GM18907 (cell line): ENCODE measurements at regions not wholly inside any gene's neighbourhood (a gene's known extent, or its start where the extent isn't known, plus 50 kb on each side); places are given as distances from the start of the nearest gene placed in this dataset.

Experiments
- ATAC-seq: cut with Tn5 transposase; IDR thresholded peaks from one replicate; pipeline ENCODE4 v1.9.1; 2021; ENCODE audit warnings: mild to moderate bottlenecking, moderate library complexity; ENCODE audit not compliant: unreplicated experiment

DNA sequence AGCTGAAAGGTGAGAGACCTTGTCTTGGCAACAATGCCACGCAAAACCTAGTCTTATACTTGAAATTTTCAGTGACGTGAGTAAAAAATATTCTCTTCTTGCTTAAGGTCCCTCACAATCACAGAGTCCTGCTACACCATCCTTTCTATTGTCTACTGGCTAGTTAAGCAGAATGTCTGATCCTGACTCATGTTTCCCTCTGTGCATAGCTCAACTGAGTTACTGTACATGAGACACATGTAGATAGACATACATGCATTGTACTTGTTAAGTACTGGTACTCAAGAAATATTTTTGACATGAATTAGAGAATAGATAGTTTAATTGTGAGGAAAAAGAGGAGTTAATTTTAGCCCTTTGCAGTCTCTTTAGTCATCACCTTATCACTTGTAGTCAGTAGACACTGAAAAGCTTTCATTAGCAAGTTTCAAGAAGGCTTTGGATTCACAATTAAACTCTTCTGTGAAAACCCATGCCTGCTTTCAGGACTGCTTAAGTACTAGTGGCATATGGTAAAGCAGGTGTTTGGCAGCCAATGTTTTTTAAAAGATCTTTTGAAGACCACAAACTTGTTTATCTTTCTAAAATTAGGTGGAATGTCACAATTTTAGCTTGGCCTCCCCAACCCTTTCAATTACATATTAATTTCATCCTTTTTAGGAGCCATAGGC, 158.7 kb upstream of the CCDC150 start:
- no peak for ATAC-seq

DNA sequence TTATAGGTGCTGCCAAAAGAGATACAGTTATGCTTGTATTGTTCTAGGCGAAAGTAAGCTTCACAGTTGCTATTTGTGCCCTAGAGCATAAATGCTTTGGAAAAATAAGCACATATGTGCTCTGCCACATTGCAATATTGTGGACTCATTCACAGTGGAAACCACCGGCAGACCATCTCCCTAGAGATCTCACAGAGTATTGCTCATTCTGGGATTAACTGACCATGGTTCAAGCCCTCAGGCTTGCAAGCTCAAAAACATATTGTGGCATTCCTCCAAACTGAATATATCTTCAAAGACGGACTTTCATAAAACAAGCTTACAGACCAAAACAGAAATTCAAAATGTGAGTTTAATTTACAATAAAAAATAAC, 158.2 kb upstream of the CCDC150 start:
- no peak for ATAC-seq

DNA sequence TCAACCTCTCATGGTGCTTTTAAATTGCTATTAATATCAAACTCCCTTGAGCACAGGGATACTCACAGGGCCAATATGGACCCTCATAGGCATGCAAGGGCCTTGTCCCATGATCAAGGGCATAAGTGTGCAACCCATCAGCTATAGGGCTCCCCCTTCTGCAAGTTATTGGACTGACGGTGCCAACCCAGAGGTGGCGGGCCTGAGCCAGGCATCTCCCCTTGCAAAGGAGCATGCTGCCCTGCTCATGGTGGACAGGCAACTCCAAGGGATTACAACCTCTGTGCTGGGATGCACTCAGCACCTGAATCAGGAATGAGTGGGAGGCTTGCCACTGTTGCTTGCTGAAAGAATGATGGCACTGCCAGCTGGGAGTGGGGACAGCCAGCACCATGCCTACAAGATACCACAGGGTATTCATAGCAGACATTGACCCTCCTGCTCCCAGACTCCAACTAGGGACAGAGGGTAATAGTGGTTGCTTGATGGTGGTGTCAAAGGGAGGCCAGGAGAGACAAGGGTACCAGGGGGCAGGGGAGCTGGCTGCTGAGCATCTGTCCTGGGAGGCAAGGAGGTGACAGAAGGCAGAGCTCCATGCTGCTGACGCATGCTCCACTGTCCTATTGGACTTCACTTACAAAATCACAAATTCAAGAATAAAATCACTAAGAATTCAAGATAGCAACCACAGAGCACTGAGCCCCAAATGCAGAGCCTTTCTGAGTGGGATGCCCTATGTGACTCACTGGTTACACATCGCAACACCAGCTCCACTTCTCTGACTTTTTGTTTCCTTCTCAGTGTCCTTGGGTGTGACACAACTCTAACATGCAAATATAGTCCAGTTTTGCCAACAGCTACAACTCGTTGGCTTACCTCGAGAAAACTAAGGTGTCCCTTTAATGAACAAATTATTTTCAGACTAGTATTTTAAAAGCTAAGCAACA, 157.1 kb upstream of the CCDC150 start:
- ATAC-seq, result no peak

DNA sequence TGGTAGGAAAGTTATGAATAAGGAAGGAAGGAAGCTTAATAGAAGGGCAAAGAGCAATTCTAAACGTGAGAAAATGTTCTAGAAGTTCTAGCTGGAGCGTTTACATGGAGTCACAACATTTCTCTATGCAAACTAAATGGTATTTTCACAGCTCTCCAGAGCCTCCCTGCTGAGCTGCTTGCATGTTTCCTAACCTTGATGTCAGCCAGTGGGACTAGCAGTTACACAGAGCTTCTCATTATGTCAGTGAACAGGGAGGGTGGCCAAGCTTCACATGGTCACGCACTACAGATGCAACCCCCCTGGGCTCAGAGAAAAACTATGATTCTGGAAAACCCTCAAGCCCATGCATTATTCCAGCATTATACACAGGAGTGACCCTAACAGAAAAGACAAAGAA, 153.4 kb upstream of the CCDC150 start:
- no peak for ATAC-seq

GRCh38 chr2:196487417-196487816, 152.1 kb upstream of the CCDC150 start:
- ATAC-seq, result no peak

GRCh38 chr2:196489371-196489770, 150.1 kb upstream of the CCDC150 start:
- no peak for ATAC-seq

DNA sequence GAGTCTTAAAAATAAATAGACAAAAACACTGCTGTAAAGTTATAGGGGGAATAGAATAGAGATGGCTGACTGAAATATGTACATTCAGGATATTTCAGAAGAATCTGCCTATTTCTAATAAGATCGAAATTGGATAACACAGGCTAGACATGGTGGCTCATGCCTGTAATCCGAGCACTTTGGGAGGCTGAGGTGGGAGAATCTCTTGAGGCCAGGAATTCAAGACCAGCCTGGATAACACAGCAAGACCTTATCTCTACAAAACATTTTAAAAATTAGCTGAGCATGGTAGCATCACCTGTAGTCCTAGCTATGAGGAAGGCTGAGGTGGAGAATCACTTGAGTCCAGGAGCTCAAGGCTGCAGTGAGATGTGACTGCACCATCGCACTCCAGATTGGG, 146.6 kb upstream of the CCDC150 start:
- ATAC-seq, result no peak

GRCh38 chr2:196498962-196499361, 140.6 kb upstream of the CCDC150 start:
- ATAC-seq, result no peak

DNA sequence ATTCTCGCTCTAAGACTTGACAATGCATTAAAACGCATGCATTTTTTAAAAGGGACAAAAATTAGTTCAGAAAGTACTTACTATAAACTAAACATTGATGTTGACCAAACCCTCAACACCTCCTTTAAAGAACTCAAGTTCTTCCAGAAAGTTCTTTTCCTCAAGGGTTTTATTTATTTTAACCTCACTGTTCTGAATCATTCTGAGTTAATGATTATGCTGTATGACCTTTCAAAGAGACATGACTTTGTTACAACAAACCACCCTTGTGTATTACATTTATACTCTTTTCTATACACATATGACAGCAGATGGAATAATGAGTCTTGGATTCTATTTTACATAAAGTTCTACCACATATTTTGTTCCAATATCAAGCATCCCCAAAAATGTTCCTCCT, 139.8 kb upstream of the CCDC150 start:
- no peak for ATAC-seq

DNA sequence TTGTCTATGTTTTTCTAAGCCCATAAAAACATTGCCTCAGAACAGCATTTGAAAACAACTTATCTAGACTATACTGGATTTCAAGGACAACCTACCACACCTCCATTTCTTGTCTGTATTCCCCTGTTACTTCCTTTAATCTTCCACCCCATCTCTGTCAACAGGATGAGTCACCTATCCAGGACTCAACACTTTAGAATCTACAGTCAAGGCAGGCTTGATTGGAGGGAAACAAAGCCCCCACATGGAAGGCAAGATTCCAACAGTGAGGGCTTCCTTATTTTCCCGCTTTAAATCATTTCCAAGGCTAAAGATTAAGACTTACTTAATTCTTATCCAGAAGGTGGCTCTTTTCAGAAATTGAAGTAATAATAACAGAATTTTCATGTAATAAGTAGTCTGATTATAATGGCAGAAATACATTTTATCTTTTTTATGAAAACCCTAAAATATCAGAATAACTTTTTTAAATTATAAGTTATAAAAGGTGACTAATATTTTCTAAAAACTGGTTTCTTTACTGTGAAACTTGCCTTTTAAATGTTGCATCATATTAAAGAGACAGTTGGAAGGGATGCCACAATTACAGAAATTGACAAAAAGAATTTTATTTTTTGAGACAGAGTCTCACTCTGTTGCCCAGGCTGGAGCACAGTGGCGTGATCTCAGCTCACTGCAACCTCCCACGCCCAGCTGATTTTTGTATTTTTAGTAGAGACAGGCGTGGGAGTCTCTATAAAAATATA, 138.7 kb upstream of the CCDC150 start:
- no peak for ATAC-seq

DNA sequence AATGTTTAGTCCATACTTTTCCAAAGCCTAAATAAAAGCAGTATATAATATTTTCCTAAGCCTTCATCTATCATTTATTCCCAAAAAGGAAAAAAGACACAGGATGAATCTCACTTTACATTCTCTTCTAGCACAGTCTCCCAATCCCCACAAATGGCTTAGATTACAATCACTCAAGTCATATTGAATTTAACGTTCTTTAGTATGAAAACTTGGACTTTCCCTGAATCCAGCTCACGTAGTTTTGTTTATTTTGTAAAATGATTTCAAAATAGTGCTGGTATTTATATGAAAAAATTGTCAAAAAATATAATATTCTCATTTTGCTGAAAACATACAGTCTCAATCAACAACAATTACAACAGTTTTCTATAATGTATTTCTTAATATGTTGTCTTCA, 137.7 kb upstream of the CCDC150 start:
- no peak for ATAC-seq

- ATAC-seq, result no peak
These were observed 137.1 kb upstream of the CCDC150 start for GRCh38 chr2:196502386-196502785.

DNA sequence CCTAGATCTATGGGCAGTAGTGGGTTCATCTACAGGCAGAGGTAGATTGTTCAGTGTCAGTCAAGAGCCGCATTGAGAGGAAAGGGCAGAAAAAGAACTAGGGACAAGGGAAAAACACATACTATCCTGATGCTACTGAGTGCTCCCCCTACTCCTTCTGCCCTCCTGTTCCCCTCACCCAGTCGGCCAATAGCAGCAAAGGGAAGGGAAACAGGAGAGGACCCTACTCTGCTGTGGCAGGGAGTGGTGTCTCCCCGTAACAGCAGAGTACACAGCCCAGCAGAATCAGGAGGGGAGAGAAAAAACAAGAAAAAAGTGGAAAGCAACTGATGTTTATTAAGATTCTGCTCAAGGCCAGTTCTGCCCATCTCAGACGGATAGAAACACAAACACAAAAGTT, 136.1 kb upstream of the CCDC150 start:
- ATAC-seq, result no peak

DNA sequence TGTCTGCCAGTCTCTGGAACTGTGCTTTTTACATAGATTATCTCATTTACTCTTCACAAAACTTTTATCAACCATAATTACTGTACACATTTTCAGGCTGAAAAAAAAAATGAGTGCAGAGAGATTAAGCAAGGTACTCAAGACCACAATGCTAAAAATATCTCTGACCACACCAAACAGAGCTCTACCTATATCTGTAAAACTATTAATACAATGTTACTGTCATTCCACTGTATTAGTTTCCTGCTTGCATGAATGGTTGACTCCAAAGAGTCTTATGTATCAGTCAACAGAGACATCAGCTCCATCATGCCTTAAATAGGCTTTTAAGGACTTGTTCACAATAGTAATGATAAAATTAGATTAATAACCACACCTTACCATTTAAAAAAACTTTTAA, 134.7 kb upstream of the CCDC150 start:
- no peak for ATAC-seq

- ATAC-seq, result no peak
These were observed 129.3 kb upstream of the CCDC150 start for GRCh38 chr2:196510246-196510645.

DNA sequence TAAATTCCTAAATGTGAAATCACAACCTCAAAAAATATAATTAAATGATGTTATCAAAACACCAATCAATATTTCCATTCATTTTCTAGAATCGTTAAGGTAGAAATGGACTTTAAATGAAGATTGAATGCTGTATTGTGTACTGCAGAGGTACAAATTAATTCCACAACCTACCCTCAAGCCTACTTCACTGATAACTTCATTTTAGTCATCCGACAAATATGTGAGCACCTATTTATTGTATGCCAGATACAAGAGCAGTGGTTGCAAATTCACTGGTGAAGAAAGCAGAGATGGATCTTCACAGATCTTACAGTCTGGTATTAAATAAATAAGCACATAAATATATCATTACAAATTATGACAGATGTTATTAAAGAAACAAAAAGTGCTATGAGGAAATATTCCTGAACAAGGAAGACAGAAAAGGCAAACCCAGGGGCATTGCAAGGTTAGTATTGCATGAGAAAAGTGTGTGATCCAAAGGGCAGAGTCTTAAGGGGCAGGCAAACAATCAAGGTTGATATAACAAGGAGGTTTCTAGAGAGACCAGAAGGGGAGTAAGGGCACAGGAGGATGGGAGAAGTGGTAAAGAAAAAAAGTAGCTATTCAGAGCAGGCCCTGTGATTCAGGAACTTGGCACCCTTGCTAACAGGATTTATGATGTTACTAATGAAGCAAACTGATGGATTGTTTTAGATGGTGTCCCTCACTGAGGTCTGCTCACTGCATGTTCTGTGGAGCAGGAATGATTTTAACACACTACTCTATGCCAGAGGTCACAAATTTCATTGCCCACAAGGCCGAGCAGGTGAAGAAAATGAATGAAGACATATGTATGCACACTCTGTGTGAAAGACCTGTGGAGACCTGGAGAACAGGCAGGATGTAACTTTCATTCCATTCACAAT, 128.0 kb upstream of the CCDC150 start:
- ATAC-seq, result no peak

DNA sequence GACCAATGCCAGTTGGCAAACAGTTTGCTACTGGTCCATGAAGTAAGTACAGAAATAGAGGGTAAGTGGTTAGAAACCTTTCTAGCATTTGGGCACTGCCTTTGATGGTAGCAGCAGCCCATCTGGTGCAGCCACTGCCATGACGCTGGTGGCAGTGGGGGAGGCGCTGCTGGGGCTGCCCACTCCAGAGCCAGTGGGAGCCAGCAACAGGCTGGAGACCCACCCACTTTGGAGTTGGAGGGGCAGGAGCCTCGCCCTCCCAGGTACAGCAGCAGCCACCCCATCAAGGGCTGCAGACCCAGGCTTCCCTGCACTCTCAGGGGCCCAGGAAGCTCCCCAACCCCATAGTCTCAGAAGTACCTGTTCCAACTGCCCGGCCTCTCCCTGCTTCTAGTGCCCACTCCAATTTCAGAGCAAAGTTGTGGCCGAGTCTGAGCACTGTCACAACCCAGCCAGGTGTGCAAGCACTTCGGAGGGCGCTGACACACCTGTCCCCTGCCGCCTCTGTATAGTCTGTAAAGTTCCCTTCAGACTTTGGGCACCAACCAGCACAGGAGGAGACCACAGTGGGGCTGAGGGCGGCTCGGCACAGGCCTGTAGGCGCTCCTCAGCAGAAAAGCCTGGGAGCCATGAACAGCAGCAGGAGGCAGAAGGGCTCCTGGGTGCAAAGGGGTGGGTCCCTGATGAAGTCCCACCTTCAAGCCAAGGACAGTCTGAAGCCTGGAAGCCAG, 125.6 kb upstream of the CCDC150 start:
- ATAC-seq, result no peak

GRCh38 chr2:196514641-196515040, 124.9 kb upstream of the CCDC150 start:
- no peak for ATAC-seq

GRCh38 chr2:196515051-196515450, 124.5 kb upstream of the CCDC150 start:
- ATAC-seq, result no peak

DNA sequence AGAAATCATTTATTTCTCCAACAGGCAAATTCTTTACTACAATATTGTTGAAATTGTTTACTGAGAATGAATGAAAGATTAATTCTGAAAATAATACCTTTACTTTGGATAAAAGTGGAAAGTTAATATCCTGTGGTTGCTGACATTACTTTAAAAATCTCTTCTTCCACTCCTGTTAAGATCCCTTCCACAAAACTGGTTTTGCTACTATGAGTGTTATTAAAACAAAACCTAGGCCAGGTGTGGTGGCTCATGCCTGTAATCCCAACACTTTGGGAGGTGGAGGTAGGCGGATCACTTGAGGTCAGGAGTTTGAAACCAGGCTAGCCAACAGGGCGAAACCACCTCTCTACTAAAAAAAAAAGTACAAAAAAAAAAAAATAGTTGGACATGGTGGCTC, 123.9 kb upstream of the CCDC150 start:
- no peak for ATAC-seq
